Tibial nerve (tissue), 4 donors: ENCODE measurements at regions not wholly inside any gene's neighbourhood (a gene's known extent, or its start where the extent isn't known, plus 50 kb on each side); places are given as distances from the start of the nearest gene placed in this dataset.

Source experiments
- DNase-seq, 2 donors: peaks; one replicate each; pipeline ENCODE4 v3.0.0-alpha.2; 2019; ENCODE audit warnings: low spot score in 2 of 2
- H3K27ac ChIP-seq, 4 donors: fragments of 200-600 bp; sonication (generic) in 3 of 4; one replicate each; pipeline ENCODE4 v1.5.1; 2017 to 2019; ENCODE audit warnings: mild to moderate bottlenecking in 1 of 4
- H3K27me3 ChIP-seq, 2 donors: fragments of 200-600 bp; sonication (generic) in 1 of 2; one replicate each; pipeline versions ENCODE4 v1.5.1 to v1.6.0; 2017 to 2019
- H3K36me3 ChIP-seq, 3 donors: fragments of 200-600 bp; sonication (generic); one replicate each; pipeline ENCODE4 v1.5.1; 2018 to 2019
- H3K4me1 ChIP-seq, 4 donors: fragments of 200-600 bp; sonication (generic) in 3 of 4; one replicate each; pipeline ENCODE4 v1.5.1; 2017 to 2019
- H3K4me3 ChIP-seq, 4 donors: fragments of 200-600 bp; sonication (generic) in 3 of 4; one replicate each; pipeline ENCODE4 v1.5.1; 2017 to 2019; ENCODE audit warnings: mild to moderate bottlenecking in 1 of 4, moderate library complexity in 1 of 4
- H3K9me3 ChIP-seq, 4 donors: fragments of 200-600 bp; sonication (generic) in 3 of 4; one replicate each; pipeline ENCODE4 v1.5.1; 2017 to 2019
- CTCF ChIP-seq, 5 experiments: fragments of 200-600 bp in 3 of 5; fragments of 450-650 bp in 2 of 5; sonication (generic) in 3 of 5; IDR thresholded peaks; one replicate each; pipeline ENCODE4 v1.5.1; 2016 to 2019; ENCODE audit warnings: antibody characterized with exemption in 5 of 5, mild to moderate bottlenecking in 3 of 5, moderate library complexity in 2 of 5
- EP300 ChIP-seq, 2 donors: sonication (generic); formaldehyde crosslinking; IDR thresholded peaks; one replicate each; pipeline ENCODE4 v1.6.1; 2017; ENCODE audit warnings: antibody characterized with exemption in 2 of 2, mild to moderate bottlenecking in 1 of 2
- POLR2A ChIP-seq, 2 donors: fragments of 450-650 bp; IDR thresholded peaks; one replicate each; pipeline ENCODE4 v1.6.1; 2017; ENCODE audit warnings: antibody characterized with exemption in 2 of 2, mild to moderate bottlenecking in 2 of 2, moderate library complexity in 2 of 2
- WGBS, 2 donors: methylation state at CpG; one replicate each; pipeline ENCODE4 v1.1.5; 2018; 5-methylcytosine and 5-hydroxymethylcytosine counted together

- 76 to 77% methylated on average over 6 of the region's 6 CpGs for WGBS, 2 donors
- DNase-seq, result no peak
- Histone ChIP-seq H3K27me3 (no peaks in the 10 kb centered on the region), H3K4me3 (no peak overlapping the region), H3K9me3 (no peaks in the 10 kb centered on the region), H3K27ac (no peak overlapping the region), H3K4me1 (no peaks in the 10 kb centered on the region), H3K36me3 (no peaks in the 10 kb centered on the region)
- TF ChIP-seq EP300 (IDR thresholded peaks at IDR 0.05), result no peak
- TF ChIP-seq POLR2A (IDR thresholded peaks at IDR 0.05), result no peak
- no peak for TF ChIP-seq CTCF (IDR thresholded peaks at IDR 0.05)
These were observed 255.7 kb upstream of the PPARGC1A start for GRCh38 chr4:24145591-24145990.

DNA sequence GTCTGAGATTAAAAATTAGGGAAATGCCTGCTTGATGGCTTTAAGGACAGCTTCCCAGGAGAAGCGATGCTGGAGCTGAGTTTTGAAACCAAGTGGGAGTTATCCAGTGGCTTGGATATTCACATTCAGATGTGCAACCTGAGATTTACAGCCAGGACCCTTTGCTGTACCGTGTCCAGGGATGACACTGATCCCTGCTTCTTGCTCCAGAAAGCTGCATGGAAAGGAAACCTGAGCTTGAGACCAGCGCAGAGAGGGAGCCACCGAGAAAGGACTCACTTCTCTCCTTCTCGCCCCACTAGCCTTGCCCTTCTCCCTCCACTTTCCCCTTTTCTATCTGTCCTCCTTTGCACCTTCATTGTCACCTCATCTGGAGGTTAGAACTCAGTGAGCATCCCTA, 254.5 kb upstream of the PPARGC1A start:
- H3K27ac ChIP-seq, result no peak overlapping the region
- WGBS, 2 donors, result 73 to 75% methylated on average over 5 of the region's 5 CpGs
- no peaks in the 10 kb centered on the region for H3K9me3 ChIP-seq
- H3K36me3 ChIP-seq, result no peaks in the 10 kb centered on the region
- TF ChIP-seq EP300 (IDR thresholded peaks at IDR 0.05), result no peak
- TF ChIP-seq POLR2A (IDR thresholded peaks at IDR 0.05), result no peak
- no peak for TF ChIP-seq CTCF (IDR thresholded peaks at IDR 0.05)
- no peaks in the 10 kb centered on the region for H3K4me1 ChIP-seq
- no peak for DNase-seq
- H3K4me3 ChIP-seq, result no peak overlapping the region
- H3K27me3 ChIP-seq, result no peaks in the 10 kb centered on the region

DNA sequence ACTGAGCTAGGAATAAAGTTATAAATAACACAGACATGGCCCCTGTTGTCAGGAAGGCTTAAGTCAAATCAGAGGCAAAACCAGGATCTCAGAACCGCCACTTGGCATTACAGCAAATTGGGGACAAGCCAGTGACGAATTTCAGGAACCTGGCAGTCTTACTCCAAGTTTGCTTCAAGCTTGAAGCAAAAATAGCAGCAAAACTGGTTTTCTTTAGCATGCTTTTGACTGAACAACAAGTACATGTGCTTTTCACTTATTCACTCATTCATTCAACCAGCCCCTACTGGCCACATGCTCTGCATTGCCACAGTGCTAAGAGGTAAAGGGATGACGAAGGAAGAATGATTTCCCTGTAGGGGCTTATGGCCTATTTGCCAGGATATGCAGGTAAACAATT, 253.9 kb upstream of the PPARGC1A start:
- Histone ChIP-seq H3K27me3 (no peaks in the 10 kb centered on the region), H3K4me1 (no peaks in the 10 kb centered on the region), H3K36me3 (no peaks in the 10 kb centered on the region), H3K27ac (no peak overlapping the region), H3K9me3 (no peaks in the 10 kb centered on the region), H3K4me3 (no peak overlapping the region)
- no peak for DNase-seq
- no peak for TF ChIP-seq POLR2A (IDR thresholded peaks at IDR 0.05)
- TF ChIP-seq CTCF (IDR thresholded peaks at IDR 0.05), result no peak
- no peak for TF ChIP-seq EP300 (IDR thresholded peaks at IDR 0.05)
- 73 to 75% methylated on average over 3 of the region's 3 CpGs for WGBS, 2 donors

GRCh38 chr4:24141836-24142235, 252.0 kb upstream of the PPARGC1A start:
- WGBS, 2 donors, result 50 to 73% methylated on average over 3 of the region's 3 CpGs
- DNase-seq, result no peak
- TF ChIP-seq POLR2A (IDR thresholded peaks at IDR 0.05) (no peak), CTCF (IDR thresholded peaks at IDR 0.05) (no peak), EP300 (IDR thresholded peaks at IDR 0.05) (no peak)
- Histone ChIP-seq H3K27me3 (no peaks in the 10 kb centered on the region), H3K4me3 (no peak overlapping the region), H3K9me3 (no peaks in the 10 kb centered on the region), H3K4me1 (no peaks in the 10 kb centered on the region), H3K27ac (no peak overlapping the region), H3K36me3 (no peaks in the 10 kb centered on the region)

DNA sequence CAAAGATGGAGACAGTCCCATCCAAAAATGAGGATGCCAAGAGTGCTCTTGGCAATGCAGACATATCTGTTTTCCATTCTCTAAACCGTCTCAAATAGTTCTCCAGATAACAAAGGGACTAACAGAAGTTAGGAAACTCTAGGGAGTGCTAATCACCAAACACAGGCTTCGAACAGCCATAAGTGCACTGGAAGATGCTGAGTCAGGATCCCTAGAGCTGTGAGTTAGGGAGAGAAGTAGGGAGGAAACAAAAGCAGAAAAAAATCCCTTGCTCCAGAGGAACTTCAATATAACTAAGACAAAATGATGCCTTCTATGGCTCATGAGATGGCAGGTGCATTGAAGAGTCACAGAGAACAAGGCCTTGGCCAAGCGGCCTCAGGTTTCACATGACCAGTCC, 251.0 kb upstream of the PPARGC1A start:
- Histone ChIP-seq H3K9me3 (no peaks in the 10 kb centered on the region), H3K4me1 (no peaks in the 10 kb centered on the region), H3K27ac (no peak overlapping the region), H3K4me3 (no peak overlapping the region), H3K27me3 (no peaks in the 10 kb centered on the region), H3K36me3 (no peaks in the 10 kb centered on the region)
- TF ChIP-seq CTCF (IDR thresholded peaks at IDR 0.05) (no peak), EP300 (IDR thresholded peaks at IDR 0.05) (no peak), POLR2A (IDR thresholded peaks at IDR 0.05) (no peak)
- WGBS, 2 donors, result 67 to 69% methylated on average over 3 of the region's 3 CpGs
- DNase-seq, result no peak
